ENCODE measurements at regions not wholly inside any gene's neighbourhood (a gene's known extent, or its start where the extent isn't known, plus 50 kb on each side); places are given as distances from the start of the nearest gene placed in this dataset.
"Not testable (repeated sequence)": the region's sequence is repeated elsewhere in the genome, so short reads cannot be mapped to it uniquely, and the experiment has no call there.

GRCh38 chr20:47922269-47922668, 137.0 kb upstream of the SULF2 start:
- peak; percentile 68 for DNase-seq

- DNase-seq: peak; percentile 68
These were observed 136.5 kb upstream of the SULF2 start for GRCh38 chr20:47921829-47922228.

GRCh38 chr20:47921408-47921807, 136.1 kb upstream of the SULF2 start:
- no peak for DNase-seq

- no peak for DNase-seq
These were observed 132.3 kb upstream of the SULF2 start for GRCh38 chr20:47917549-47918070.

GRCh38 chr20:47915495-47915894, 130.2 kb upstream of the SULF2 start:
- no peak for DNase-seq

GRCh38 chr20:47914792-47915191, 129.5 kb upstream of the SULF2 start:
- no peak for DNase-seq

- not testable (repeated sequence) for DNase-seq
These were observed 127.7 kb upstream of the SULF2 start for GRCh38 chr20:47912786-47913501.

GRCh38 chr20:47912165-47912564, 126.9 kb upstream of the SULF2 start:
- not testable (repeated sequence) for DNase-seq

- not testable (repeated sequence) for DNase-seq
These were observed 124.6 kb upstream of the SULF2 start for GRCh38 chr20:47909696-47910369.

GRCh38 chr20:47908361-47909035, 123.2 kb upstream of the SULF2 start:
- not testable (repeated sequence) for DNase-seq

- not testable (repeated sequence) for DNase-seq
These were observed 122.7 kb upstream of the SULF2 start for GRCh38 chr20:47907951-47908350.

- DNase-seq: no peak
These were observed 121.9 kb upstream of the SULF2 start for GRCh38 chr20:47907031-47907675.

GRCh38 chr20:47906348-47906660, 121.0 kb upstream of the SULF2 start:
- DNase-seq: no peak

GRCh38 chr20:47905628-47906347, 120.5 kb upstream of the SULF2 start:
- no peak for DNase-seq

- not testable (repeated sequence) for DNase-seq
These were observed 117.7 kb upstream of the SULF2 start for GRCh38 chr20:47903009-47903408.

GRCh38 chr20:47899313-47899712, 114.0 kb upstream of the SULF2 start:
- DNase-seq: not testable (repeated sequence)

GRCh38 chr20:47897461-47897860, 112.2 kb upstream of the SULF2 start:
- no peak for DNase-seq

- DNase-seq: not testable (repeated sequence)
These were observed 107.4 kb upstream of the SULF2 start for GRCh38 chr20:47892681-47893080.

- DNase-seq: not testable (repeated sequence)
These were observed 105.4 kb upstream of the SULF2 start for GRCh38 chr20:47890708-47891107.

- not testable (repeated sequence) for DNase-seq
These were observed 104.5 kb upstream of the SULF2 start for GRCh38 chr20:47889751-47890150.

GRCh38 chr20:47888351-47888750, 103.1 kb upstream of the SULF2 start:
- no peak for DNase-seq

GRCh38 chr20:47887477-47888080, 102.3 kb upstream of the SULF2 start:
- no peak for DNase-seq
